H9 (cell line): ENCODE measurements at regions not wholly inside any gene's neighbourhood (a gene's known extent, or its start where the extent isn't known, plus 50 kb on each side); places are given as distances from the start of the nearest gene placed in this dataset.

ENCODE experiments used
- DNase-seq: peaks from one replicate; pipeline ENCODE4 v3.0.0-alpha.2; 2017
- H2AFZ ChIP-seq: one replicate; pipeline ENCODE4 v1.6.1; 2013; ENCODE audit warnings: mild to moderate bottlenecking, low read length, control low read depth, moderate library complexity
- H2AK5ac ChIP-seq: 2 replicates; pipeline ENCODE4 v1.6.1; 2013; ENCODE audit warnings: low read length, control low read depth, mixed read lengths; ENCODE audit not compliant: insufficient read length
- H2BK120ac ChIP-seq: one replicate; pipeline ENCODE4 v1.6.1; 2013; ENCODE audit warnings: low read depth, mild to moderate bottlenecking, low read length, control low read depth, inconsistent platforms; ENCODE audit not compliant: poor library complexity, severe bottlenecking
- H2BK12ac ChIP-seq: 2 replicates; pipeline ENCODE4 v1.6.1; 2013; ENCODE audit warnings: low read length, control low read depth, mixed read lengths, low read depth; ENCODE audit not compliant: insufficient read length
- H2BK15ac ChIP-seq: 2 replicates; pipeline ENCODE4 v1.6.1; 2013; ENCODE audit warnings: low read depth, low read length, control low read depth
- H2BK20ac ChIP-seq: one replicate; pipeline ENCODE4 v1.6.1; 2013; ENCODE audit warnings: low read depth, mild to moderate bottlenecking, low read length, control low read depth, inconsistent platforms; ENCODE audit not compliant: poor library complexity, severe bottlenecking
- H2BK5ac ChIP-seq: 2 replicates; pipeline ENCODE4 v1.6.1; 2013; ENCODE audit warnings: low read length, control low read depth, mixed read lengths; ENCODE audit not compliant: insufficient read length
- H3K14ac ChIP-seq: 2 replicates; pipeline ENCODE4 v1.6.1; 2013; ENCODE audit warnings: low read length, control low read depth; ENCODE audit not compliant: insufficient read depth
- H3K18ac ChIP-seq: 2 replicates; pipeline ENCODE4 v1.6.1; 2013; ENCODE audit warnings: low read depth, mild to moderate bottlenecking, mixed read lengths, low read length, control low read depth; ENCODE audit not compliant: insufficient read length
- H3K23ac ChIP-seq: 2 replicates; pipeline ENCODE4 v1.6.1; 2013; ENCODE audit warnings: low read length, control low read depth, mixed read lengths, low read depth; ENCODE audit not compliant: insufficient read length
- H3K23me2 ChIP-seq: 2 replicates; pipeline ENCODE4 v1.6.1; 2013; ENCODE audit warnings: low read depth, mild to moderate bottlenecking, mixed read lengths, low read length, control low read depth; ENCODE audit not compliant: insufficient read length, poor library complexity, severe bottlenecking
- H3K27ac ChIP-seq: 2 replicates; pipeline ENCODE4 v1.5.1; 2013; ENCODE audit warnings: low read length, control low read depth, mixed read lengths, low read depth; ENCODE audit not compliant: insufficient read length
- H3K27me3 ChIP-seq: 2 replicates; pipeline ENCODE4 v1.6.1; 2013; ENCODE audit warnings: low read length, control low read depth, inconsistent platforms; ENCODE audit not compliant: insufficient read depth
- H3K4ac ChIP-seq: 2 replicates; pipeline ENCODE4 v1.6.1; 2013; ENCODE audit warnings: low read depth, mild to moderate bottlenecking, control low read depth, inconsistent platforms, low read length, moderate library complexity
- H3K4me1 ChIP-seq: 2 replicates; pipeline ENCODE4 v1.6.1; 2013; ENCODE audit warnings: low read length, control low read depth, inconsistent platforms; ENCODE audit not compliant: insufficient read depth
- H3K4me2 ChIP-seq: 2 replicates; pipeline ENCODE4 v1.6.1; 2013; ENCODE audit warnings: low read length, control low read depth, mixed read lengths; ENCODE audit not compliant: insufficient read length, insufficient read depth
- H3K56ac ChIP-seq: 2 replicates; pipeline ENCODE4 v1.6.1; 2013; ENCODE audit warnings: low read depth, mild to moderate bottlenecking, mixed read lengths, low read length, control low read depth; ENCODE audit not compliant: insufficient read length
- H3K79me1 ChIP-seq: 2 replicates; pipeline ENCODE4 v1.6.1; 2013; ENCODE audit warnings: low read depth, mild to moderate bottlenecking, moderate library complexity, low read length, control low read depth, inconsistent platforms; ENCODE audit not compliant: insufficient read depth, poor library complexity, severe bottlenecking
- H3K79me2 ChIP-seq: 2 replicates; pipeline ENCODE4 v1.6.1; 2013; ENCODE audit warnings: low read length, control low read depth, inconsistent platforms; ENCODE audit not compliant: insufficient read depth
- H3K9ac ChIP-seq: 2 replicates; pipeline ENCODE4 v1.6.1; 2013; ENCODE audit warnings: low read length, control low read depth, mixed read lengths; ENCODE audit not compliant: insufficient read length; ENCODE audit errors: extremely low read depth
- H3K9me3 ChIP-seq: one replicate; pipeline ENCODE4 v1.6.1; 2013; ENCODE audit warnings: low read depth, low read length, inconsistent platforms; ENCODE audit not compliant: control insufficient read depth
- H3T11ph ChIP-seq: one replicate; pipeline ENCODE4 v1.6.1; 2013; ENCODE audit warnings: mild to moderate bottlenecking, low read length, control low read depth, inconsistent platforms
- H4K20me1 ChIP-seq: one replicate; pipeline ENCODE4 v1.6.1; 2013; ENCODE audit not compliant: control insufficient read depth, insufficient read length, insufficient read depth
- H4K5ac ChIP-seq: 2 replicates; pipeline ENCODE4 v1.6.1; 2013; ENCODE audit warnings: low read depth, mild to moderate bottlenecking, mixed read lengths, low read length, control low read depth; ENCODE audit not compliant: insufficient read length
- H4K8ac ChIP-seq: replicated peaks from 2 replicates; pipeline ENCODE4 v1.6.1; 2013; ENCODE audit warnings: low read length, control low read depth, mixed read lengths, low read depth; ENCODE audit not compliant: insufficient read length
- H4K91ac ChIP-seq: 2 replicates; pipeline ENCODE4 v1.6.1; 2013; ENCODE audit warnings: low read depth, mild to moderate bottlenecking, moderate library complexity, mixed read lengths, low read length, control low read depth; ENCODE audit not compliant: insufficient read length
- H3K27ac Mint-ChIP-seq, 3 experiments: 2 replicates in 2 of 3; 3 replicates in 1 of 3; pipeline ENCODE4 v1.8.0; 2020 to 2021; ENCODE audit warnings: mixed read lengths in 3 of 3, mild to moderate bottlenecking in 1 of 3, moderate library complexity in 1 of 3
- H3K27me3 Mint-ChIP-seq: 2 replicates; pipeline ENCODE4 v1.8.0; 2021; ENCODE audit warnings: low read depth, mild to moderate bottlenecking, moderate library complexity, mixed read lengths
- H3K36me3 Mint-ChIP-seq, 3 experiments: 2 replicates in 2 of 3; 3 replicates in 1 of 3; pipeline ENCODE4 v1.8.0; 2020 to 2021; ENCODE audit warnings: low read depth in 3 of 3, mixed read lengths in 3 of 3; ENCODE audit not compliant: insufficient read depth in 1 of 3
- H3K4me1 Mint-ChIP-seq, 2 experiments: 2 replicates each; pipeline ENCODE4 v1.8.0; 2020; ENCODE audit warnings: mixed read lengths in 2 of 2
- H3K4me3 Mint-ChIP-seq, 2 experiments: 2 replicates in 1 of 2; 3 replicates in 1 of 2; pipeline ENCODE4 v1.8.0; 2020 to 2021; ENCODE audit warnings: mild to moderate bottlenecking in 2 of 2, mixed read lengths in 2 of 2, moderate library complexity in 1 of 2
- H3K9me3 Mint-ChIP-seq, 2 experiments: 2 replicates in 1 of 2; 3 replicates in 1 of 2; pipeline ENCODE4 v1.8.0; 2020; ENCODE audit warnings: mild to moderate bottlenecking in 2 of 2, mixed read lengths in 2 of 2, moderate library complexity in 1 of 2
- CTCF ChIP-seq: fragments of 200-600 bp; sonication (generic); conservative IDR thresholded peaks from 3 replicates; pipeline ENCODE4 v1.8.0; 2021; ENCODE audit warnings: antibody characterized with exemption, mild to moderate bottlenecking
- WGBS: extraction: QIAGEN DNeasy Blood & Tissue Kit; methylation state at CpG from one replicate; pipeline ENCODE4 v1.1.7; 2013; ENCODE audit warnings: missing lambda C conversion rate, low lambda C conversion rate, mixed read lengths; ENCODE audit not compliant: insufficient read length; ENCODE audit errors: extremely low coverage; 5-methylcytosine and 5-hydroxymethylcytosine counted together

- Histone ChIP-seq H3K56ac (no peak overlapping the region), H3K79me2 (no peaks in the 10 kb centered on the region), H3K4me2 (no peak overlapping the region), H3K79me1 (no peaks in the 10 kb centered on the region), H4K5ac (no peak overlapping the region), H2BK20ac (no peak overlapping the region), H4K8ac (no peak overlapping the region), H2BK15ac (no peak overlapping the region), H3K27ac (no peak overlapping the region), H3K14ac (no peak overlapping the region), H4K20me1 (no peaks in the 10 kb centered on the region), H3T11ph (no peak overlapping the region), H2AFZ (no peak overlapping the region), H2AK5ac (no peak overlapping the region), H3K4me1 (no peaks in the 10 kb centered on the region), H2BK12ac (no peak overlapping the region), H4K91ac (no peak overlapping the region), H3K9ac (no peak overlapping the region), H3K18ac (no peak overlapping the region), H2BK120ac (no peak overlapping the region), H3K23me2 (no peaks in the 10 kb centered on the region), H3K23ac (no peak overlapping the region), H3K27me3 (peaks cover 3% of the 10 kb centered on the region; the same call in 1 of the 2 replicates), H2BK5ac (no peak overlapping the region), H3K9me3 (no peaks in the 10 kb centered on the region), H3K4ac (no peak overlapping the region)
- H3K4me3 Mint-ChIP-seq: no peak overlapping the region
- H3K27me3 Mint-ChIP-seq: peaks cover 36% of the 10 kb centered on the region
- H3K27ac Mint-ChIP-seq: no peak overlapping the region
- DNase-seq: no peak
- no CpG with 5 or more reads among the region's 3 CpGs for WGBS
- peaks cover 0 to 4% (median 4%) of the 10 kb centered on the region in 3 experiments; a peak in 5 of 7 replicates for H3K36me3 Mint-ChIP-seq
- no peak for TF ChIP-seq CTCF
- H3K4me1 Mint-ChIP-seq: peaks cover 24 to 25% of the 10 kb centered on the region in 2 experiments
- peaks cover 3 to 4% of the 10 kb centered on the region in 2 experiments; a peak in 4 of 5 replicates for H3K9me3 Mint-ChIP-seq
Measured at GRCh38 chr2:160909781-160910242, 250.4 kb upstream of the TANK start.
